K562 (cell line): ENCODE measurements at regions not wholly inside any gene's neighbourhood (a gene's known extent, or its start where the extent isn't known, plus 50 kb on each side); places are given as distances from the start of the nearest gene placed in this dataset.

ENCODE experiments used
- BRD9 ChIP-seq: fragments of 450-650 bp; IDR thresholded peaks from 2 replicates; pipeline ENCODE4 v1.6.1; 2018; ENCODE audit warnings: low read depth; ENCODE audit not compliant: partially characterized antibody
- CREB1 ChIP-seq, 2 experiments: sonication (generic) in 1 of 2; formaldehyde crosslinking in 1 of 2; IDR thresholded peaks; 2 replicates each; pipeline versions ENCODE4 v1.6.1 to v1.8.0; 2012 to 2022; ENCODE audit warnings: inconsistent platforms in 1 of 2, mild to moderate bottlenecking in 1 of 2, missing genetic modification reagents in 1 of 2, moderate library complexity in 1 of 2
- HDAC1 ChIP-seq, 2 experiments: fragments of 450-650 bp; IDR thresholded peaks; 2 replicates each; pipeline ENCODE4 v1.6.1; 2016 to 2017; ENCODE audit warnings: inconsistent platforms in 1 of 2, mild to moderate bottlenecking in 1 of 2, moderate library complexity in 1 of 2
- HDAC2 ChIP-seq: fragments of 450-650 bp; IDR thresholded peaks from 2 replicates; pipeline ENCODE4 v1.6.1; 2016; ENCODE audit warnings: mild to moderate bottlenecking
- KDM5B ChIP-seq: fragments of 200-600 bp; sonication (generic); IDR thresholded peaks from 2 replicates; pipeline ENCODE4 v1.6.1; 2012; ENCODE audit warnings: low read depth, mild to moderate bottlenecking, moderate library complexity, low read length, control low read depth, inconsistent platforms; ENCODE audit not compliant: insufficient replicate concordance
- NR4A1 ChIP-seq, 2 experiments: fragments of 250-450 bp in 1 of 2; fragments of 450-650 bp in 1 of 2; sonication (Bioruptor Pico) in 1 of 2; IDR thresholded peaks; 2 replicates each; pipeline versions ENCODE4 v1.4.0 to v1.6.1; 2016 to 2020; ENCODE audit warnings: mild to moderate bottlenecking in 2 of 2, missing compliant biosample characterization in 1 of 2, missing genetic modification characterization in 1 of 2, moderate library complexity in 1 of 2
- PCBP1 ChIP-seq: fragments of 200-400 bp; formaldehyde crosslinking; IDR thresholded peaks from 2 replicates; pipeline ENCODE4 v1.6.1; 2018; ENCODE audit warnings: mild to moderate bottlenecking, low read depth, low read length; ENCODE audit not compliant: poor library complexity, severe bottlenecking
- SOX6 ChIP-seq: fragments of 450-650 bp; IDR thresholded peaks from 2 replicates; pipeline ENCODE4 v1.6.1; 2014; ENCODE audit warnings: mild to moderate bottlenecking
- SRSF3 ChIP-seq: fragments of 200-400 bp; formaldehyde crosslinking; IDR thresholded peaks from 2 replicates; pipeline ENCODE4 v1.6.1; 2016; ENCODE audit warnings: mild to moderate bottlenecking, low read length, moderate library complexity; ENCODE audit not compliant: insufficient read depth
- XRCC3 ChIP-seq: fragments of 450-650 bp; IDR thresholded peaks from 2 replicates; pipeline ENCODE4 v1.6.1; 2017; ENCODE audit warnings: mild to moderate bottlenecking, moderate library complexity
- TF ChIP-seq, protein P1 (sequence below): fragments of 250-450 bp; sonication (Bioruptor Pico); IDR thresholded peaks from 2 replicates; pipeline ENCODE4 v1.5.0; 2021; ENCODE audit warnings: mild to moderate bottlenecking, moderate library complexity
- TF ChIP-seq, protein P2 (sequence below): sonication (generic); formaldehyde crosslinking; IDR thresholded peaks from 2 replicates; pipeline ENCODE4 v1.8.0; 2022; ENCODE audit warnings: mild to moderate bottlenecking, missing genetic modification reagents
- TF ChIP-seq, protein P3 (sequence below), 3 experiments: IDR thresholded peaks in 2 of 3; conservative IDR thresholded peaks in 1 of 3; 2 replicates each; pipeline ENCODE4 v1.5.1; 2011 to 2012; ENCODE audit warnings: low read length in 3 of 3, mild to moderate bottlenecking in 3 of 3, control low read depth in 2 of 3, improper control_type of control experiment in 1 of 3, inconsistent platforms in 1 of 3, low read depth in 1 of 3, mixed read lengths in 1 of 3, moderate library complexity in 1 of 3; ENCODE audit not compliant: insufficient read depth in 2 of 3
- TF ChIP-seq, protein P4 (sequence below): sonication (generic); formaldehyde crosslinking; IDR thresholded peaks from 2 replicates; pipeline ENCODE4 v1.8.0; 2022; ENCODE audit warnings: missing genetic modification reagents, mild to moderate bottlenecking, borderline replicate concordance

DNA sequence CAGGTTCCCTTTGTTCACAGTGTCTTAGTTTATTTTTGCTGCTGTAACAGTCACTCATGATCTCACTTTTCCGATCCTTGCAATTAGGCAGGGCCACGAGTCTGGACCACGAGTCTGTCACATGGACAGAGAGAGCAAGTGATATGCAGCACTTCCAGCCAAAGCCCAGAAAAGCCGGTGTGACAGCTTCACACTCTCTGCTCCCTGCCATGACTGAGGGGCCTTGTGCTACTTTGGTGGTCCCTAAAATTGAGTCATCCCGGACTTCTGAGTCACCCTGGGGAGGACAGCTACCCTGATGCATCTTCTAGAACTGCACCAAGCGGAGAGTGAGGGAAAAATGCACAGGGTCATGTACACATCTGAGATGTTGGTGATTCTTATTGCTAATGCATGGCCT, 179.6 kb downstream of the EFNB2 start:
- TF ChIP-seq, protein P1, sequence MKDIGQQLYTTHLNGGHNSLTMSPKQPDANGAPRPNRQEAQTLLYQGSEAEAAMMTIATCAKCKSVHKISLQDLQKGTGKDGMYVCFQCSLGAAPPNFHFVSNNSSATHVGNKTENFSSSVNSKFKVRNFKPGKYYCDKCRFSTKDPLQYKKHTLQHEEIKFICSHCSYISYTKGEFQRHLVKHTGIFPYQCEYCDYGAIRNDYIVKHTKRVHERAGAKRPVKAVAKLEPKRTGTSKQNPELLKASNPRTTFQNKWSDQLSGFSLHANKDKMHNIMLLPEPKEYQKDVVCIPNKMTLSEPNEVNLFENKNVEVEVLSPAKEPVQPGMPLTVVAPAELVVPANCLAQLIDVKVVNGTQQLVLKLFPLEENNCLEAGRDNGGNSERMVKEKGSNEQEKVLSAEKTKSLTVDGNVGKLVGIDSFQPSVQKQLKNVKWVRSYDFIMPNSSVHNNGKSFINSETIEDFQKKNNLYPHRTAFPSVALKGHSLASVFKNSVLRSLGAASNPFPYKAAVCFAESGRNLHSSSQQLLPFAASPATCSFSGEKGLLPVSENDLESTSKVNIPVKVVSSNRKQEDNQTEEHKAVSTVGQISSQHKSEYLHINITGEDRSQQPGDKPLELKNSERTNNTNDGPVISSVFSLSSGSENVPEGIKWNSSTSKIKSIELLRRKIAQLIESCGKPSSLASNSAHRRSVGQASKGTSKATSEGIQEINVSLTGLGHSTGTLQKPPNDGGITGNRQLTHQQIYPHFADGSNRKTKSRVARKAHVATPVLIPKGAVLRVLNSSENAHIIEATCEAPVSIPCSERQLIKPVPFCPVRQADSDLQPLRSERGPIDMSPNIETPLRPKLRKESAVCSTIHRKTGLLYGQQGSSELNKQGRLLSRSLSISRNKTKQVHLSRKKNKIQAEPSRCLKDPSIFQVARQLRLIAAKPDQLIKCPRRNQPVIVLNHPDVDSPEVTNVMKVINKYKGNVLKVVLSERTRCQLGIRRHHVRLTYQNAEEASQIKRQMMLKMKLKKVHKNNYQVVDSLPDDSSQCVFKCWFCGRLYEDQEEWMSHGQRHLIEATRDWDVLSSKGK, result no peak
- TF ChIP-seq XRCC3, result no peak
- no peak for TF ChIP-seq HDAC1 (IDR thresholded peaks at IDR 0.05)
- TF ChIP-seq NR4A1 (CRISPR knock-in tag; IDR thresholded peaks at IDR 0.05), result no peak
- TF ChIP-seq NR4A1 (tag; IDR thresholded peaks at IDR 0.05), result no peak
- TF ChIP-seq PCBP1, result no peak
- TF ChIP-seq HDAC2, result no peak
- TF ChIP-seq, protein P2, sequence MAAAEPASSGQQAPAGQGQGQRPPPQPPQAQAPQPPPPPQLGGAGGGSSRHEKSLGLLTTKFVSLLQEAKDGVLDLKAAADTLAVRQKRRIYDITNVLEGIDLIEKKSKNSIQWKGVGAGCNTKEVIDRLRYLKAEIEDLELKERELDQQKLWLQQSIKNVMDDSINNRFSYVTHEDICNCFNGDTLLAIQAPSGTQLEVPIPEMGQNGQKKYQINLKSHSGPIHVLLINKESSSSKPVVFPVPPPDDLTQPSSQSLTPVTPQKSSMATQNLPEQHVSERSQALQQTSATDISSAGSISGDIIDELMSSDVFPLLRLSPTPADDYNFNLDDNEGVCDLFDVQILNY (CRISPR knock-in tag), result no peak
- TF ChIP-seq SRSF3, result no peak
- TF ChIP-seq, protein P3, sequence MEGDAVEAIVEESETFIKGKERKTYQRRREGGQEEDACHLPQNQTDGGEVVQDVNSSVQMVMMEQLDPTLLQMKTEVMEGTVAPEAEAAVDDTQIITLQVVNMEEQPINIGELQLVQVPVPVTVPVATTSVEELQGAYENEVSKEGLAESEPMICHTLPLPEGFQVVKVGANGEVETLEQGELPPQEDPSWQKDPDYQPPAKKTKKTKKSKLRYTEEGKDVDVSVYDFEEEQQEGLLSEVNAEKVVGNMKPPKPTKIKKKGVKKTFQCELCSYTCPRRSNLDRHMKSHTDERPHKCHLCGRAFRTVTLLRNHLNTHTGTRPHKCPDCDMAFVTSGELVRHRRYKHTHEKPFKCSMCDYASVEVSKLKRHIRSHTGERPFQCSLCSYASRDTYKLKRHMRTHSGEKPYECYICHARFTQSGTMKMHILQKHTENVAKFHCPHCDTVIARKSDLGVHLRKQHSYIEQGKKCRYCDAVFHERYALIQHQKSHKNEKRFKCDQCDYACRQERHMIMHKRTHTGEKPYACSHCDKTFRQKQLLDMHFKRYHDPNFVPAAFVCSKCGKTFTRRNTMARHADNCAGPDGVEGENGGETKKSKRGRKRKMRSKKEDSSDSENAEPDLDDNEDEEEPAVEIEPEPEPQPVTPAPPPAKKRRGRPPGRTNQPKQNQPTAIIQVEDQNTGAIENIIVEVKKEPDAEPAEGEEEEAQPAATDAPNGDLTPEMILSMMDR (IDR thresholded peaks at IDR 0.05 in 2 of 3, conservative IDR thresholded peaks at IDR 0.05 in 1 of 3; ENCODE audit: insufficient read depth in 2 of 3, low read depth in 1 of 3, low read length in 3 of 3), result no peak
- TF ChIP-seq CREB1 (IDR thresholded peaks at IDR 0.05), result no peak
- TF ChIP-seq CREB1 (CRISPR knock-in tag; IDR thresholded peaks at IDR 0.05), result no peak
- TF ChIP-seq BRD9, result no peak
- TF ChIP-seq SOX6, result no peak
- TF ChIP-seq, protein P4, sequence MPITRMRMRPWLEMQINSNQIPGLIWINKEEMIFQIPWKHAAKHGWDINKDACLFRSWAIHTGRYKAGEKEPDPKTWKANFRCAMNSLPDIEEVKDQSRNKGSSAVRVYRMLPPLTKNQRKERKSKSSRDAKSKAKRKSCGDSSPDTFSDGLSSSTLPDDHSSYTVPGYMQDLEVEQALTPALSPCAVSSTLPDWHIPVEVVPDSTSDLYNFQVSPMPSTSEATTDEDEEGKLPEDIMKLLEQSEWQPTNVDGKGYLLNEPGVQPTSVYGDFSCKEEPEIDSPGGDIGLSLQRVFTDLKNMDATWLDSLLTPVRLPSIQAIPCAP (CRISPR knock-in tag), result no peak
- TF ChIP-seq KDM5B, result no peak
